Naive thymus-derived CD4-positive, alpha-beta T cell (primary cell): ENCODE measurements at regions not wholly inside any gene's neighbourhood (a gene's known extent, or its start where the extent isn't known, plus 50 kb on each side); places are given as distances from the start of the nearest gene placed in this dataset.
A peak's percentile ranks its signal among the peaks of the same experiment; 100 is the strongest.

Experiments used
- ATAC-seq: fragments of 150-1000 bp; cut with Tn5 transposase; 2 replicates; pipeline ENCODE4 v1.10.0; 2021; ENCODE audit warnings: mild to moderate bottlenecking, moderate library complexity
- CTCF ChIA-PET: fragments of 350-600 bp; sonication (Branson Sonifier 250); formaldehyde crosslinking; loops from one replicate; lab custom pipeline; 2021; ENCODE audit warnings: antibody characterized with exemption; lab: Charles Lee
- POLR2A ChIA-PET: fragments of 350-600 bp; sonication (Branson Sonifier 250); formaldehyde crosslinking; loops from one replicate; lab custom pipeline; 2021; ENCODE audit warnings: antibody characterized with exemption, inconsistent platforms; lab: Charles Lee
- DNase-seq, 9 donors: peaks; one replicate each; pipeline versions ENCODE4 v3.0.0 to v3.0.0-alpha.2; 2020 to 2022; ENCODE audit warnings: mixed read lengths in 1 of 9
- H3K27ac ChIP-seq: one replicate; pipeline ENCODE4 v1.7.0; 2013; ENCODE audit warnings: mild to moderate bottlenecking, low read depth, low read length, moderate library complexity
- H3K27me3 ChIP-seq, 2 donors: one replicate each; pipeline ENCODE4 v1.7.0; 2013; ENCODE audit warnings: low read length in 2 of 2, mild to moderate bottlenecking in 2 of 2, moderate library complexity in 2 of 2; ENCODE audit not compliant: control insufficient read depth in 2 of 2, insufficient read depth in 2 of 2
- H3K36me3 ChIP-seq, 3 experiments: 1 replicate in 2 of 3; 2 replicates in 1 of 3; pipeline ENCODE4 v1.7.0; 2013; ENCODE audit warnings: low read length in 3 of 3, mild to moderate bottlenecking in 3 of 3, moderate library complexity in 1 of 3; ENCODE audit not compliant: insufficient read depth in 3 of 3, control insufficient read depth in 2 of 3
- H3K4me1 ChIP-seq, 2 donors: one replicate each; pipeline ENCODE4 v1.7.0; 2013; ENCODE audit warnings: low read length in 2 of 2, mild to moderate bottlenecking in 2 of 2, moderate library complexity in 1 of 2; ENCODE audit not compliant: control insufficient read depth in 2 of 2, insufficient read depth in 2 of 2
- H3K4me3 ChIP-seq: 2 replicates; pipeline ENCODE4 v1.7.0; 2013; ENCODE audit warnings: mild to moderate bottlenecking, low read length
- H3K9me3 ChIP-seq, 3 experiments: 1 replicate in 2 of 3; 2 replicates in 1 of 3; pipeline ENCODE4 v1.7.0; 2013; ENCODE audit warnings: low read length in 3 of 3; ENCODE audit not compliant: control insufficient read depth in 2 of 3
- H3K27ac Mint-ChIP-seq, 9 donors: one replicate each; pipeline ENCODE4 v1.8.0; 2020 to 2022; ENCODE audit warnings: mixed read lengths in 9 of 9, mild to moderate bottlenecking in 8 of 9, moderate library complexity in 5 of 9, inconsistent platforms in 2 of 9
- H3K27me3 Mint-ChIP-seq, 5 donors: one replicate each; pipeline ENCODE4 v1.8.0; 2021 to 2022; ENCODE audit warnings: mixed read lengths in 5 of 5, mild to moderate bottlenecking in 1 of 5
- H3K36me3 Mint-ChIP-seq, 5 donors: one replicate each; pipeline ENCODE4 v1.8.0; 2020 to 2022; ENCODE audit warnings: mixed read lengths in 5 of 5, mild to moderate bottlenecking in 3 of 5, inconsistent platforms in 1 of 5
- H3K4me1 Mint-ChIP-seq, 7 donors: one replicate each; pipeline ENCODE4 v1.8.0; 2020 to 2022; ENCODE audit warnings: mixed read lengths in 7 of 7, mild to moderate bottlenecking in 3 of 7, inconsistent platforms in 1 of 7
- H3K4me3 Mint-ChIP-seq, 10 donors: one replicate each; pipeline ENCODE4 v1.8.0; 2020 to 2022; ENCODE audit warnings: mild to moderate bottlenecking in 10 of 10, mixed read lengths in 10 of 10, moderate library complexity in 6 of 10, inconsistent platforms in 2 of 10
- H3K9me3 Mint-ChIP-seq, 11 donors: one replicate each; pipeline ENCODE4 v1.8.0; 2020 to 2022; ENCODE audit warnings: mixed read lengths in 11 of 11, mild to moderate bottlenecking in 4 of 11, inconsistent platforms in 1 of 11, moderate library complexity in 1 of 11
- intact Hi-C, 2 donors: fragments of 100-400 bp; cut with micrococcal nuclease; formaldehyde crosslinking; loops; one replicate each; pipeline ENCODE4 v1.15.1; 2023

- intact Hi-C loops, result no loop called here
- Histone ChIP-seq H3K27me3 (no peaks in the 10 kb centered on the region), H3K36me3 (no peaks in the 10 kb centered on the region), H3K9me3 (no peaks in the 10 kb centered on the region), H3K4me1 (no peaks in the 10 kb centered on the region), H3K4me3 (no peak overlapping the region), H3K27ac (no peak overlapping the region)
- ATAC-seq, result no peak
- DNase-seq, result no peak
- CTCF ChIA-PET, result no interaction called here
- Mint-ChIP-seq H3K27ac (no peak overlapping the region), H3K27me3 (no peaks in the 10 kb centered on the region), H3K9me3 (peaks cover 0 to 5% (median 0%) of the 10 kb centered on the region in 11 donors), H3K36me3 (peaks cover 0 to 3% (median 0%) of the 10 kb centered on the region in 5 donors), H3K4me3 (no peak overlapping the region), H3K4me1 (no peaks in the 10 kb centered on the region)
- POLR2A ChIA-PET, result no interaction called here
These were observed 596.3 kb downstream of the TAFA4 start for GRCh38 chr3:68336042-68336441.

GRCh38 chr3:68334367-68334986 is 597.9 kb downstream of the TAFA4 start:
- H3K36me3 Mint-ChIP-seq, result peaks cover 0 to under 1% (median 0%) of the 10 kb centered on the region in 5 donors
- no peaks in the 10 kb centered on the region for H3K27me3 ChIP-seq

GRCh38 chr3:68328049-68328448 is 604.3 kb downstream of the TAFA4 start:
- intact Hi-C loops, result no loop called here
- H3K9me3 ChIP-seq, result no peaks in the 10 kb centered on the region
- Mint-ChIP-seq H3K27me3 (no peaks in the 10 kb centered on the region), H3K9me3 (peaks cover 0 to 5% (median 2%) of the 10 kb centered on the region in 11 donors), H3K27ac (no peak overlapping the region), H3K36me3 (peaks cover 0 to 10% (median 0%) of the 10 kb centered on the region in 5 donors), H3K4me3 (no peak overlapping the region), H3K4me1 (no peaks in the 10 kb centered on the region)
- no peaks in the 10 kb centered on the region for H3K27me3 ChIP-seq
- no peak for ATAC-seq
- CTCF ChIA-PET, result no interaction called here
- no peaks in the 10 kb centered on the region for H3K36me3 ChIP-seq
- H3K27ac ChIP-seq, result no peak overlapping the region
- H3K4me3 ChIP-seq, result no peak overlapping the region
- no peaks in the 10 kb centered on the region for H3K4me1 ChIP-seq
- POLR2A ChIA-PET, result no interaction called here
- no peak for DNase-seq

More at GRCh38 chr3:68334367-68334986, 597.9 kb downstream of the TAFA4 start:
- Histone ChIP-seq H3K27ac (no peak overlapping the region), H3K4me3 (no peak overlapping the region), H3K36me3 (no peaks in the 10 kb centered on the region), H3K9me3 (no peaks in the 10 kb centered on the region), H3K4me1 (no peaks in the 10 kb centered on the region)
- Mint-ChIP-seq H3K9me3 (peaks cover 0 to 3% (median under 1%) of the 10 kb centered on the region in 11 donors), H3K27ac (no peak overlapping the region), H3K27me3 (no peaks in the 10 kb centered on the region), H3K4me1 (no peaks in the 10 kb centered on the region), H3K4me3 (no peak overlapping the region)
- ChIA-PET CTCF (no interaction called here), POLR2A (no interaction called here)
- ATAC-seq, result no peak
- intact Hi-C loops, result no loop called here
- DNase-seq, result no peak

- DNase-seq (no peak), ATAC-seq (no peak)
- Histone ChIP-seq H3K27ac (no peak overlapping the region), H3K9me3 (no peaks in the 10 kb centered on the region), H3K4me1 (no peaks in the 10 kb centered on the region), H3K27me3 (no peaks in the 10 kb centered on the region), H3K4me3 (no peak overlapping the region), H3K36me3 (no peaks in the 10 kb centered on the region)
- H3K4me3 Mint-ChIP-seq, result no peak overlapping the region
- no peaks in the 10 kb centered on the region for H3K27me3 Mint-ChIP-seq
- H3K9me3 Mint-ChIP-seq, result peaks cover 0 to 9% (median 5%) of the 10 kb centered on the region in 11 donors
- intact Hi-C loops, result no loop called here
- ChIA-PET CTCF (no interaction called here), POLR2A (no interaction called here)
- no peak overlapping the region for H3K27ac Mint-ChIP-seq
- H3K36me3 Mint-ChIP-seq, result peaks cover 0 to 9% (median 5%) of the 10 kb centered on the region in 5 donors
- no peaks in the 10 kb centered on the region for H3K4me1 Mint-ChIP-seq
These were observed 616.4 kb downstream of the TAFA4 start for GRCh38 chr3:68315964-68316363.

GRCh38 chr3:68315546-68315945 is 616.8 kb downstream of the TAFA4 start:
- H3K9me3 ChIP-seq, result no peaks in the 10 kb centered on the region
- DNase-seq (no peak), ATAC-seq (no peak)
- H3K36me3 Mint-ChIP-seq, result peaks cover 0 to 12% (median 5%) of the 10 kb centered on the region in 5 donors
- CTCF ChIA-PET, result no interaction called here
- no peak overlapping the region for H3K27ac Mint-ChIP-seq
- H3K4me1 ChIP-seq, result no peaks in the 10 kb centered on the region
- H3K4me3 ChIP-seq, result no peak overlapping the region
- intact Hi-C loops, result no loop called here
- H3K27ac ChIP-seq, result no peak overlapping the region
- H3K36me3 ChIP-seq, result no peaks in the 10 kb centered on the region
- POLR2A ChIA-PET, result no interaction called here
- no peak overlapping the region for H3K4me3 Mint-ChIP-seq
- peaks cover 0 to 10% (median 5%) of the 10 kb centered on the region in 11 donors for H3K9me3 Mint-ChIP-seq
- H3K27me3 Mint-ChIP-seq, result no peaks in the 10 kb centered on the region
- no peaks in the 10 kb centered on the region for H3K27me3 ChIP-seq
- H3K4me1 Mint-ChIP-seq, result no peaks in the 10 kb centered on the region

- Histone ChIP-seq H3K27me3 (no peaks in the 10 kb centered on the region), H3K36me3 (no peaks in the 10 kb centered on the region), H3K27ac (no peak overlapping the region), H3K4me1 (no peaks in the 10 kb centered on the region), H3K9me3 (no peaks in the 10 kb centered on the region), H3K4me3 (no peak overlapping the region)
- Mint-ChIP-seq H3K27ac (no peak overlapping the region), H3K4me1 (no peaks in the 10 kb centered on the region), H3K36me3 (peaks cover 0 to 7% (median 0%) of the 10 kb centered on the region in 5 donors), H3K9me3 (peaks cover 0 to 18% (median 0%) of the 10 kb centered on the region in 11 donors), H3K4me3 (no peak overlapping the region), H3K27me3 (no peaks in the 10 kb centered on the region)
- POLR2A ChIA-PET, result no interaction called here
- CTCF ChIA-PET, result no interaction called here
- DNase-seq (peak in 5 of 9 donors; percentile 8 to 43 (median 18)), ATAC-seq (no peak)
- intact Hi-C loops, result loop anchor here in 1 of 2 donors (5.0 kb wide), 1 partner anchor 1194 kb away; no protein-coding TSS in a partner anchor
These were observed 625.8 kb downstream of the TAFA4 start for GRCh38 chr3:68306571-68306970.

GRCh38 chr3:68295457-68295856 is 636.9 kb downstream of the TAFA4 start:
- Mint-ChIP-seq H3K4me3 (no peak overlapping the region), H3K9me3 (peaks cover 0 to 11% (median 5%) of the 10 kb centered on the region in 11 donors), H3K4me1 (no peaks in the 10 kb centered on the region), H3K27me3 (no peaks in the 10 kb centered on the region), H3K27ac (no peak overlapping the region), H3K36me3 (peaks cover 0 to 19% (median 10%) of the 10 kb centered on the region in 5 donors)
- ATAC-seq, result no peak
- no peak for DNase-seq
- intact Hi-C loops, result no loop called here
- H3K27me3 ChIP-seq, result no peaks in the 10 kb centered on the region
- CTCF ChIA-PET, result no interaction called here
- POLR2A ChIA-PET, result no interaction called here
- H3K27ac ChIP-seq, result no peak overlapping the region
- no peak overlapping the region for H3K4me3 ChIP-seq
- H3K4me1 ChIP-seq, result no peaks in the 10 kb centered on the region
- H3K9me3 ChIP-seq, result no peaks in the 10 kb centered on the region
- H3K36me3 ChIP-seq, result no peaks in the 10 kb centered on the region
